DND-41 (cell line): ENCODE measurements at regions not wholly inside any gene's neighbourhood (a gene's known extent, or its start where the extent isn't known, plus 50 kb on each side); places are given as distances from the start of the nearest gene placed in this dataset.

Experiments used
- ATAC-seq: fragments of 200-7000 bp; cut with Tn5 transposase; 3 replicates; pipeline ENCODE4 v1.9.1; 2021; ENCODE audit warnings: low read depth; ENCODE audit not compliant: insufficient read depth
- DNase-seq: peaks from one replicate; pipeline ENCODE4 v3.0.0-alpha.2; 2020
- H2AFZ ChIP-seq: 2 replicates; pipeline ENCODE4 v1.6.0; 2012; ENCODE audit warnings: low read depth, low read length
- H3K27ac ChIP-seq: 2 replicates; pipeline ENCODE4 v1.5.1; 2012; ENCODE audit warnings: low read length, inconsistent platforms
- H3K27me3 ChIP-seq: fragments of 200-600 bp; sonication (generic); 2 replicates; pipeline ENCODE4 v1.6.0; 2012; ENCODE audit warnings: low read length, mild to moderate bottlenecking, inconsistent platforms; ENCODE audit not compliant: insufficient read depth, poor library complexity
- H3K36me3 ChIP-seq: 2 replicates; pipeline ENCODE4 v1.5.1; 2012; ENCODE audit warnings: low read length, inconsistent platforms; ENCODE audit not compliant: insufficient read depth
- H3K4me1 ChIP-seq: 2 replicates; pipeline ENCODE4 v1.5.1; 2012; ENCODE audit warnings: mild to moderate bottlenecking, low read length; ENCODE audit not compliant: insufficient read depth
- H3K4me2 ChIP-seq: 2 replicates; pipeline ENCODE4 v1.6.0; 2012; ENCODE audit warnings: mild to moderate bottlenecking, moderate library complexity, low read length, inconsistent platforms; ENCODE audit not compliant: insufficient read depth
- H3K4me3 ChIP-seq, 2 experiments: fragments of 200-600 bp in 1 of 2; shearing (Covaris generic) in 1 of 2; 2 replicates each; pipeline ENCODE4 v1.5.1; 2012 to 2016; ENCODE audit warnings: inconsistent platforms in 2 of 2, low read length in 2 of 2, mild to moderate bottlenecking in 2 of 2, low read depth in 1 of 2, moderate library complexity in 1 of 2
- H3K79me2 ChIP-seq: 2 replicates; pipeline ENCODE4 v1.6.0; 2012; ENCODE audit warnings: low read length, inconsistent platforms; ENCODE audit not compliant: insufficient read depth
- H3K9ac ChIP-seq: 2 replicates; pipeline ENCODE4 v1.6.0; 2012; ENCODE audit warnings: low read depth, mild to moderate bottlenecking, inconsistent platforms, low read length, moderate library complexity
- H3K9me3 ChIP-seq: 2 replicates; pipeline ENCODE4 v1.5.1; 2012; ENCODE audit warnings: low read length, moderate library complexity, mild to moderate bottlenecking, inconsistent platforms; ENCODE audit not compliant: insufficient read depth, severe bottlenecking
- H4K20me1 ChIP-seq: 2 replicates; pipeline ENCODE4 v1.6.0; 2012; ENCODE audit warnings: low read length; ENCODE audit not compliant: insufficient read depth
- CTCF ChIP-seq: IDR thresholded peaks from 2 replicates; pipeline ENCODE4 v1.5.1; 2012; ENCODE audit warnings: borderline replicate concordance, low read length, moderate library complexity, mild to moderate bottlenecking; ENCODE audit not compliant: poor library complexity, severe bottlenecking; ENCODE audit errors: extremely low read depth
- EZH2 ChIP-seq: IDR thresholded peaks from 3 replicates; pipeline ENCODE4 v1.6.1; 2012; ENCODE audit warnings: borderline replicate concordance, low read depth, mild to moderate bottlenecking, moderate library complexity, low read length, inconsistent platforms; ENCODE audit not compliant: severe bottlenecking

DNA sequence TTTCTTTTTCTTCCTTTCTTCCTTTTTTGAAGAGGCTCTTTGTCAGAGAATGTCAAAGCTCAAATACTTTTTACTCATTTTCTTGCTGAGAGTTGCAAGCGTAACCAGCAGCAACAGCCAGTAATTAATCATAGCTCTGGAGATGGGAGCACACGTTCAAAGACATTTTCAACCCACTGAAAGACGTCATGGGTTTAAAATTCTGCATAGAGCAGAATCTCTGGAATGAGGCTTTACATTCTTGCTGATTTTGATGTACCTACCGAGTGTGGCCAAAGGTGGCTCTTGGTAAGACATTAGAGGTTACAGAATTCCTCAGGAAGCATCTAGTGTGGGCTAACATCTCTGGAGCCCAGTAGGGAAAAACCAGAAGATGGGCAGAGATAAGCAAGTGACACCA is 292.5 kb downstream of the MTX2 start:
- no peaks in the 10 kb centered on the region for H4K20me1 ChIP-seq
- H3K27ac ChIP-seq: no peak overlapping the region
- no peaks in the 10 kb centered on the region for H3K36me3 ChIP-seq
- H3K4me3 ChIP-seq: no peak overlapping the region
- no peaks in the 10 kb centered on the region for H3K9me3 ChIP-seq
- H3K79me2 ChIP-seq: no peaks in the 10 kb centered on the region
- H3K9ac ChIP-seq: no peak overlapping the region
- DNase-seq (no peak), ATAC-seq (no peak)
- H3K27me3 ChIP-seq: no peaks in the 10 kb centered on the region
- no peaks in the 10 kb centered on the region for H3K4me1 ChIP-seq
- no peak overlapping the region for H2AFZ ChIP-seq
- no peak overlapping the region for H3K4me2 ChIP-seq
- no peak for TF ChIP-seq EZH2
- TF ChIP-seq CTCF: no peak

DNA sequence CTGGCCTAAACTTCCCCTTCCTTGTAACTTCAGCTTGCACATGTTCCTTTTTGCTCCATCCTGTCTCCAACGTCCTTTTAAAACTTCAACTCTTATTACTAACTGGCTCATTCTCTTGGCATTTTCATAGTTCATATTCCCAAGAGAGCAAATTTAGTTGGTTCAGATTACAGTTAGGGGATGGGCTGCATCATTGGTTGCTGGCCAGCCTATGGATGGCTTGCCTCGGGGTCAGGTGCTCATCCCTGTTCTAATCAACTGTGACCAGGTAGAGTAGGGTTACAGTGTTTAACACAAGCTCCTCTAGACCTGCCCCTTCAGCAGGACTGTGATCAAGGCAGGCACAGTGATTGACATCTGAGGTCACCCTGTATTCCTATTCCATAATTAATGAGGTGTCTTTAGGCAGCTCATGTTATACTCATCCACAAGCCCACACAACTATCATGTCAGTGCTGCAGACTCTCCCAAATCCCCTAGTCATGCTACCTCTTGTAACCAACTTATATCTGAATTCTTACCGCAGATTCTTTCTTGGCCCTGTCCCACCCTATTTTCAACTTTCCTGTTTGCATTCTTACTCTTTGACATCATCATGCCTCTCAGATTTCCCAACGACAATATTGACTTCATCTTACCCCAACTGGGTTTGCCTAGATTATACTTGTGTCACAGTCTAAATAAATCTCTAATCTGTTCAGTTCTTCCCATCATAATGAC is 293.3 kb downstream of the MTX2 start:
- ATAC-seq (no peak), DNase-seq (no peak)
- H2AFZ ChIP-seq: no peak overlapping the region
- H3K9ac ChIP-seq: no peak overlapping the region
- no peaks in the 10 kb centered on the region for H3K4me1 ChIP-seq
- H3K27me3 ChIP-seq: no peaks in the 10 kb centered on the region
- TF ChIP-seq EZH2 (no peak), CTCF (no peak)
- no peaks in the 10 kb centered on the region for H3K9me3 ChIP-seq
- no peaks in the 10 kb centered on the region for H4K20me1 ChIP-seq
- H3K27ac ChIP-seq: no peak overlapping the region
- no peak overlapping the region for H3K4me3 ChIP-seq
- H3K36me3 ChIP-seq: no peaks in the 10 kb centered on the region
- no peaks in the 10 kb centered on the region for H3K79me2 ChIP-seq
- no peak overlapping the region for H3K4me2 ChIP-seq

DNA sequence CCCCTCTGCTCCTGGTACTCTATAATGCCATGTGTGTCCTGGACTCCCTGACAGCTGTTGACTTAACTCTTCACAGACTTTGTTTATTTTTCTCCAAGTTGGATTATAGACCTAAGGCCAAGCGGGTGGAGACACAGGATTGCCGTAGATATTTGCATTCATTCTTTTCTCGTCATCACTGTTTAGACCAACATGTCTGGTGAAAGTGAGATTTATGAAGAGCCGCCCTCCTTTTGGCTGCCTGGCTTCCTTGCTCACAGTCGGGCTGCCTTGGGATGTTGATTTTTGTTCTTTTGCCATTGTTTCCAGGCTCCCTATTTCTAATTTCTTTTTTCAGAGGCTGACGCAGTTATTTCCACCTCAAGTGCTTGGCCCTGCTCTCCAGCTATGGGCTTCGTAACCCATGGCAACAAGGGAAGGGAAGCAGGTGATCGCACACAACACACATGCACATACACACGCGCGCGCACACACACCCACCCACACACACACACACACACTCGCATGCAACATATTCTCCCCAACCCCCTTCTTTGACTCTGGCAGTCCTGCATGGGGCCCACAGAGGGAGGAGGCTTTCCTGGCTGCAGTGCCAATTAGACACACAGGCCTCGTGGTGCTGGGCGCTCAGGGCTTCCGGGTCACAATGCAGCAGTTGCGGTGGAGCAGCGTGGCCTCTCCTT is 296.5 kb downstream of the MTX2 start:
- Histone ChIP-seq H3K27ac (no peak overlapping the region), H3K9me3 (no peaks in the 10 kb centered on the region), H3K4me2 (no peak overlapping the region), H3K36me3 (no peaks in the 10 kb centered on the region), H3K27me3 (no peaks in the 10 kb centered on the region), H2AFZ (no peak overlapping the region), H3K9ac (no peak overlapping the region), H3K4me3 (no peak overlapping the region), H3K79me2 (no peaks in the 10 kb centered on the region), H3K4me1 (no peaks in the 10 kb centered on the region), H4K20me1 (no peaks in the 10 kb centered on the region)
- DNase-seq (no peak), ATAC-seq (no peak)
- TF ChIP-seq CTCF (no peak), EZH2 (no peak)
